ENCODE measurements at regions not wholly inside any gene's neighbourhood (a gene's known extent, or its start where the extent isn't known, plus 50 kb on each side); places are given as distances from the start of the nearest gene placed in this dataset.

GRCh38 chr7:56229631-56230030, 113.4 kb upstream of the NUPR2 start:
- Histone ChIP-seq H3K4me3 (ENCODE audit: low read length) (no peak overlapping the region), H3K79me2 (ENCODE audit: control insufficient read depth, insufficient read depth, low read length) (no peaks in the 10 kb centered on the region), H2BK15ac (replicated peaks; ENCODE audit: low read depth) (no peak overlapping the region), H3K36me3 (ENCODE audit: control insufficient read depth, insufficient read depth, low read length) (no peaks in the 10 kb centered on the region), H3K4ac (ENCODE audit: low read depth, low read length) (no peak overlapping the region), H3K4me2 (ENCODE audit: low read length) (no peak overlapping the region), H3K27me3 (ENCODE audit: insufficient read depth, low read length, poor library complexity) (no peaks in the 10 kb centered on the region), H3K18ac (ENCODE audit: low read length) (no peak overlapping the region), H3K9ac (ENCODE audit: low read length) (no peak overlapping the region), H2AK5ac (ENCODE audit: low read length) (no peak overlapping the region), H3K56ac (ENCODE audit: low read length) (no peak overlapping the region), H4K8ac (ENCODE audit: low read depth, low read length) (no peak overlapping the region), H3K79me1 (ENCODE audit: low read length) (no peaks in the 10 kb centered on the region), H4K5ac (ENCODE audit: low read length) (no peak overlapping the region), H3K23ac (ENCODE audit: low read length) (no peak overlapping the region), H2BK120ac (ENCODE audit: low read depth, low read length) (no peak overlapping the region), H3K27ac (ENCODE audit: low read depth, low read length) (no peak overlapping the region), H3K4me1 (ENCODE audit: control insufficient read depth, low read depth, low read length) (no peaks in the 10 kb centered on the region), H2BK5ac (ENCODE audit: low read length) (no peak overlapping the region)
- DNase-seq: no peak
- WGBS (ENCODE audit: extremely low coverage, insufficient coverage, low lambda C conversion rate): no CpG with 5 or more reads among the region's 28 CpGs

- H3K18ac ChIP-seq (ENCODE audit: low read length): no peak overlapping the region
- no peaks in the 10 kb centered on the region for H3K79me2 ChIP-seq (ENCODE audit: control insufficient read depth, insufficient read depth, low read length)
- H3K27me3 ChIP-seq (ENCODE audit: insufficient read depth, low read length, poor library complexity): no peaks in the 10 kb centered on the region
- H3K23ac ChIP-seq (ENCODE audit: low read length): no peak overlapping the region
- no peak for DNase-seq
- no peaks in the 10 kb centered on the region for H3K36me3 ChIP-seq (ENCODE audit: control insufficient read depth, insufficient read depth, low read length)
- no peak overlapping the region for H4K5ac ChIP-seq (ENCODE audit: low read length)
- no CpG with 5 or more reads among the region's 6 CpGs for WGBS (ENCODE audit: extremely low coverage, insufficient coverage, low lambda C conversion rate)
- H3K4me2 ChIP-seq (ENCODE audit: low read length): no peak overlapping the region
- H3K56ac ChIP-seq (ENCODE audit: low read length): no peak overlapping the region
- no peaks in the 10 kb centered on the region for H3K79me1 ChIP-seq (ENCODE audit: low read length)
- no peak overlapping the region for H3K4ac ChIP-seq (ENCODE audit: low read depth, low read length)
- H3K4me1 ChIP-seq (ENCODE audit: control insufficient read depth, low read depth, low read length): no peaks in the 10 kb centered on the region
- H2BK15ac ChIP-seq (replicated peaks; ENCODE audit: low read depth): no peak overlapping the region
- no peak overlapping the region for H2BK5ac ChIP-seq (ENCODE audit: low read length)
- no peak overlapping the region for H2BK120ac ChIP-seq (ENCODE audit: low read depth, low read length)
- no peak overlapping the region for H3K27ac ChIP-seq (ENCODE audit: low read depth, low read length)
- H3K9ac ChIP-seq (ENCODE audit: low read length): no peak overlapping the region
- no peak overlapping the region for H3K4me3 ChIP-seq (ENCODE audit: low read length)
- H2AK5ac ChIP-seq (ENCODE audit: low read length): no peak overlapping the region
- H4K8ac ChIP-seq (ENCODE audit: low read depth, low read length): no peak overlapping the region
These were observed 106.6 kb upstream of the NUPR2 start for GRCh38 chr7:56222866-56223265.

GRCh38 chr7:56219017-56219416, 102.8 kb upstream of the NUPR2 start:
- Histone ChIP-seq H3K79me2 (ENCODE audit: control insufficient read depth, insufficient read depth, low read length) (no peaks in the 10 kb centered on the region), H2BK15ac (replicated peaks; ENCODE audit: low read depth) (no peak overlapping the region), H3K27ac (ENCODE audit: low read depth, low read length) (no peak overlapping the region), H3K27me3 (ENCODE audit: insufficient read depth, low read length, poor library complexity) (no peaks in the 10 kb centered on the region), H2BK120ac (ENCODE audit: low read depth, low read length) (no peak overlapping the region), H3K36me3 (ENCODE audit: control insufficient read depth, insufficient read depth, low read length) (no peaks in the 10 kb centered on the region), H3K79me1 (ENCODE audit: low read length) (no peaks in the 10 kb centered on the region), H3K4ac (ENCODE audit: low read depth, low read length) (no peak overlapping the region), H2BK5ac (ENCODE audit: low read length) (no peak overlapping the region), H3K4me2 (ENCODE audit: low read length) (no peak overlapping the region), H2AK5ac (ENCODE audit: low read length) (no peak overlapping the region), H3K56ac (ENCODE audit: low read length) (no peak overlapping the region), H3K4me3 (ENCODE audit: low read length) (no peak overlapping the region), H3K9ac (ENCODE audit: low read length) (no peak overlapping the region), H3K23ac (ENCODE audit: low read length) (no peak overlapping the region), H4K5ac (ENCODE audit: low read length) (no peak overlapping the region), H4K8ac (ENCODE audit: low read depth, low read length) (no peak overlapping the region), H3K18ac (ENCODE audit: low read length) (no peak overlapping the region), H3K4me1 (ENCODE audit: control insufficient read depth, low read depth, low read length) (no peaks in the 10 kb centered on the region)
- no CpG with 5 or more reads among the region's 5 CpGs for WGBS (ENCODE audit: extremely low coverage, insufficient coverage, low lambda C conversion rate)
- no peak for DNase-seq

GRCh38 chr7:56218510-56218909, 102.3 kb upstream of the NUPR2 start:
- H3K9ac ChIP-seq (ENCODE audit: low read length): no peak overlapping the region
- no peak overlapping the region for H3K18ac ChIP-seq (ENCODE audit: low read length)
- H3K79me1 ChIP-seq (ENCODE audit: low read length): no peaks in the 10 kb centered on the region
- H3K4me1 ChIP-seq (ENCODE audit: control insufficient read depth, low read depth, low read length): no peaks in the 10 kb centered on the region
- H3K27me3 ChIP-seq (ENCODE audit: insufficient read depth, low read length, poor library complexity): no peaks in the 10 kb centered on the region
- H3K36me3 ChIP-seq (ENCODE audit: control insufficient read depth, insufficient read depth, low read length): no peaks in the 10 kb centered on the region
- no peak overlapping the region for H3K27ac ChIP-seq (ENCODE audit: low read depth, low read length)
- no peak overlapping the region for H3K4me3 ChIP-seq (ENCODE audit: low read length)
- no peak overlapping the region for H3K4ac ChIP-seq (ENCODE audit: low read depth, low read length)
- no peak overlapping the region for H2BK120ac ChIP-seq (ENCODE audit: low read depth, low read length)
- no peak overlapping the region for H4K8ac ChIP-seq (ENCODE audit: low read depth, low read length)
- H3K4me2 ChIP-seq (ENCODE audit: low read length): no peak overlapping the region
- H3K79me2 ChIP-seq (ENCODE audit: control insufficient read depth, insufficient read depth, low read length): no peaks in the 10 kb centered on the region
- no peak overlapping the region for H2BK5ac ChIP-seq (ENCODE audit: low read length)
- no peak overlapping the region for H2AK5ac ChIP-seq (ENCODE audit: low read length)
- no peak overlapping the region for H3K56ac ChIP-seq (ENCODE audit: low read length)
- WGBS (ENCODE audit: extremely low coverage, insufficient coverage, low lambda C conversion rate): no CpG with 5 or more reads among the region's 4 CpGs
- H2BK15ac ChIP-seq (replicated peaks; ENCODE audit: low read depth): no peak overlapping the region
- no peak overlapping the region for H4K5ac ChIP-seq (ENCODE audit: low read length)
- no peak for DNase-seq
- H3K23ac ChIP-seq (ENCODE audit: low read length): no peak overlapping the region

GRCh38 chr7:56213574-56213973, 97.4 kb upstream of the NUPR2 start:
- Histone ChIP-seq H4K8ac (ENCODE audit: low read depth, low read length) (no peak overlapping the region), H3K4me3 (ENCODE audit: low read length) (no peak overlapping the region), H2BK120ac (ENCODE audit: low read depth, low read length) (no peak overlapping the region), H2AK5ac (ENCODE audit: low read length) (no peak overlapping the region), H3K79me1 (ENCODE audit: low read length) (no peaks in the 10 kb centered on the region), H3K79me2 (ENCODE audit: control insufficient read depth, insufficient read depth, low read length) (no peaks in the 10 kb centered on the region), H3K18ac (ENCODE audit: low read length) (no peak overlapping the region), H2BK5ac (ENCODE audit: low read length) (no peak overlapping the region), H3K9ac (ENCODE audit: low read length) (no peak overlapping the region), H3K4me1 (ENCODE audit: control insufficient read depth, low read depth, low read length) (no peaks in the 10 kb centered on the region), H3K27ac (ENCODE audit: low read depth, low read length) (no peak overlapping the region), H3K56ac (ENCODE audit: low read length) (no peak overlapping the region), H3K4ac (ENCODE audit: low read depth, low read length) (no peak overlapping the region), H2BK15ac (replicated peaks; ENCODE audit: low read depth) (no peak overlapping the region), H3K4me2 (ENCODE audit: low read length) (no peak overlapping the region), H3K36me3 (ENCODE audit: control insufficient read depth, insufficient read depth, low read length) (no peaks in the 10 kb centered on the region), H3K27me3 (ENCODE audit: insufficient read depth, low read length, poor library complexity) (no peaks in the 10 kb centered on the region), H3K23ac (ENCODE audit: low read length) (no peak overlapping the region), H4K5ac (ENCODE audit: low read length) (no peak overlapping the region)
- DNase-seq: no peak
- WGBS (ENCODE audit: extremely low coverage, insufficient coverage, low lambda C conversion rate): no CpG with 5 or more reads among the region's 1 CpG

GRCh38 chr7:56206420-56206819, 90.2 kb upstream of the NUPR2 start:
- Histone ChIP-seq H3K27ac (ENCODE audit: low read depth, low read length) (no peak overlapping the region), H3K23ac (ENCODE audit: low read length) (no peak overlapping the region)
- WGBS (ENCODE audit: extremely low coverage, insufficient coverage, low lambda C conversion rate): no CpG with 5 or more reads among the region's 1 CpG

More at GRCh38 chr7:56206420-56206819, 90.2 kb upstream of the NUPR2 start:
- Histone ChIP-seq H2AK5ac (ENCODE audit: low read length) (no peak overlapping the region), H3K4ac (ENCODE audit: low read depth, low read length) (no peak overlapping the region), H3K36me3 (ENCODE audit: control insufficient read depth, insufficient read depth, low read length) (no peaks in the 10 kb centered on the region), H3K79me2 (ENCODE audit: control insufficient read depth, insufficient read depth, low read length) (no peaks in the 10 kb centered on the region), H3K56ac (ENCODE audit: low read length) (no peak overlapping the region), H2BK15ac (replicated peaks; ENCODE audit: low read depth) (no peak overlapping the region), H4K5ac (ENCODE audit: low read length) (no peak overlapping the region), H3K4me3 (ENCODE audit: low read length) (no peak overlapping the region), H3K9ac (ENCODE audit: low read length) (no peak overlapping the region), H3K18ac (ENCODE audit: low read length) (no peak overlapping the region), H4K8ac (ENCODE audit: low read depth, low read length) (no peak overlapping the region), H3K4me1 (ENCODE audit: control insufficient read depth, low read depth, low read length) (no peaks in the 10 kb centered on the region), H3K4me2 (ENCODE audit: low read length) (no peak overlapping the region), H2BK120ac (ENCODE audit: low read depth, low read length) (no peak overlapping the region), H3K27me3 (ENCODE audit: insufficient read depth, low read length, poor library complexity) (no peaks in the 10 kb centered on the region), H3K79me1 (ENCODE audit: low read length) (no peaks in the 10 kb centered on the region), H2BK5ac (ENCODE audit: low read length) (no peak overlapping the region)
- no peak for DNase-seq

Data from mesendoderm (in vitro differentiated cells).